GM23338 (cell line): ENCODE measurements at regions not wholly inside any gene's neighbourhood (a gene's known extent, or its start where the extent isn't known, plus 50 kb on each side); places are given as distances from the start of the nearest gene placed in this dataset.
A peak's percentile ranks its signal among the peaks of the same experiment; 100 is the strongest.

Experiments
- ATAC-seq: fragments of 200-7000 bp; cut with Tn5 transposase; 3 replicates; pipeline ENCODE4 v1.9.1; 2020
- DNase-seq: peaks from one replicate; pipeline ENCODE4 v3.0.0-alpha.2; 2015; ENCODE audit warnings: low spot score
- H2AFZ ChIP-seq: fragments of 200-600 bp; sonication (generic); 2 replicates; pipeline ENCODE4 v1.8.0; 2016; ENCODE audit warnings: antibody characterized with exemption, mild to moderate bottlenecking, moderate library complexity
- H3F3A ChIP-seq: fragments of 200-600 bp; sonication (generic); replicated peaks from 2 replicates; pipeline ENCODE4 v1.8.0; 2017; ENCODE audit warnings: antibody characterized with exemption, mixed run types, low read depth
- H3K27ac ChIP-seq: fragments of 200-600 bp; sonication (generic); 2 replicates; pipeline ENCODE4 v1.6.1; 2016; ENCODE audit warnings: low read depth
- H3K27me3 ChIP-seq: fragments of 200-600 bp; sonication (generic); 2 replicates; pipeline ENCODE4 v1.8.0; 2016; ENCODE audit warnings: mild to moderate bottlenecking, mixed run types, moderate library complexity; ENCODE audit not compliant: insufficient read depth
- H3K36me3 ChIP-seq: fragments of 200-600 bp; sonication (generic); 2 replicates; pipeline ENCODE4 v1.8.0; 2016; ENCODE audit warnings: mild to moderate bottlenecking; ENCODE audit not compliant: insufficient read depth
- H3K4me1 ChIP-seq: fragments of 200-600 bp; sonication (generic); 2 replicates; pipeline ENCODE4 v1.8.0; 2016; ENCODE audit warnings: mild to moderate bottlenecking, moderate library complexity; ENCODE audit not compliant: insufficient read depth
- H3K4me2 ChIP-seq: fragments of 200-600 bp; sonication (generic); 2 replicates; pipeline ENCODE4 v1.7.1; 2017; ENCODE audit warnings: mixed run types
- H3K4me3 ChIP-seq: fragments of 200-600 bp; sonication (generic); 2 replicates; pipeline ENCODE4 v1.6.1; 2016; ENCODE audit warnings: mixed run types
- H3K79me2 ChIP-seq: fragments of 200-600 bp; sonication (generic); replicated peaks from 2 replicates; pipeline ENCODE4 v1.8.0; 2017; ENCODE audit warnings: mild to moderate bottlenecking; ENCODE audit not compliant: insufficient read depth
- H3K9me2 ChIP-seq: fragments of 200-600 bp; sonication (generic); 2 replicates; pipeline ENCODE4 v1.8.0; 2017; ENCODE audit not compliant: insufficient read depth
- H4K20me1 ChIP-seq: fragments of 200-600 bp; sonication (generic); replicated peaks from 2 replicates; pipeline ENCODE4 v1.8.0; 2017; ENCODE audit warnings: mild to moderate bottlenecking; ENCODE audit not compliant: insufficient read depth
- H3K27ac Mint-ChIP-seq: 2 replicates; pipeline ENCODE4 v1.8.0; 2020; ENCODE audit warnings: inconsistent platforms, mild to moderate bottlenecking, moderate library complexity, mixed read lengths
- H3K27me3 Mint-ChIP-seq: 3 replicates; pipeline ENCODE4 v1.8.0; 2022; ENCODE audit warnings: low read depth, mild to moderate bottlenecking, moderate library complexity, mixed read lengths, inconsistent platforms; ENCODE audit not compliant: insufficient read depth, poor library complexity
- H3K36me3 Mint-ChIP-seq: 3 replicates; pipeline ENCODE4 v1.8.0; 2021; ENCODE audit warnings: low read depth, mild to moderate bottlenecking, inconsistent platforms, moderate library complexity, mixed read lengths
- H3K4me1 Mint-ChIP-seq: 3 replicates; pipeline ENCODE4 v1.8.0; 2020; ENCODE audit warnings: mild to moderate bottlenecking, inconsistent platforms, mixed read lengths
- H3K4me3 Mint-ChIP-seq: 3 replicates; pipeline ENCODE4 v1.8.0; 2021; ENCODE audit warnings: moderate library complexity, mild to moderate bottlenecking, inconsistent platforms, mixed read lengths
- H3K9me3 Mint-ChIP-seq: 3 replicates; pipeline ENCODE4 v1.8.0; 2020; ENCODE audit warnings: moderate library complexity, mild to moderate bottlenecking, inconsistent platforms, mixed read lengths
- CREB1 ChIP-seq: fragments of 250-450 bp; sonication (Bioruptor Pico); IDR thresholded peaks from 2 replicates; pipeline ENCODE4 v1.5.0; 2020; ENCODE audit warnings: low read depth, mild to moderate bottlenecking, moderate library complexity
- CTCF ChIP-seq, 2 experiments: fragments of 200-600 bp in 1 of 2; sonication (generic) in 1 of 2; conservative IDR thresholded peaks; 2 replicates each; pipeline versions ENCODE4 v1.5.1 to v1.6.1; 2016 to 2017; ENCODE audit warnings: antibody characterized with exemption in 2 of 2, low read depth in 2 of 2, mild to moderate bottlenecking in 2 of 2, moderate library complexity in 1 of 2
- EZH2 ChIP-seq: fragments of 200-600 bp; sonication (generic); IDR thresholded peaks from one replicate; pipeline ENCODE4 v1.8.0; 2017; ENCODE audit warnings: antibody characterized with exemption, mild to moderate bottlenecking, low read depth; ENCODE audit not compliant: unreplicated experiment
- EZH2phosphoT487 ChIP-seq: fragments of 200-600 bp; sonication (generic); IDR thresholded peaks from one replicate; pipeline ENCODE4 v1.8.1; 2018; ENCODE audit warnings: antibody characterized with exemption; ENCODE audit not compliant: unreplicated experiment
- REST ChIP-seq: IDR thresholded peaks from one replicate; pipeline ENCODE4 v1.6.1; 2018; ENCODE audit warnings: antibody characterized with exemption; ENCODE audit not compliant: unreplicated experiment
- ZNF331 ChIP-seq: fragments of 250-450 bp; sonication (Bioruptor Pico); IDR thresholded peaks from 2 replicates; pipeline ENCODE4 v1.5.0; 2020; ENCODE audit warnings: low read depth, mild to moderate bottlenecking, moderate library complexity

GRCh38 chr4:102165584-102165983 is 179.7 kb downstream of the SLC39A8 start:
- H3K4me3 ChIP-seq = no peak overlapping the region
- peak; percentile 37; the same call in 1 of the 3 replicates for ATAC-seq
- 0 out of 2 replicates have a peak, but pooled peaks cover 4% of the 10 kb centered on the region for H3K9me2 ChIP-seq
- TF ChIP-seq EZH2 (no peak), CTCF (conservative IDR thresholded peaks at IDR 0.05; ENCODE audit: low read depth in 2 of 2) (peak; percentile 9 to 60; a peak in 2 of 4 replicates)
- H3K27ac ChIP-seq = no peak overlapping the region
- no peaks in the 10 kb centered on the region for H3K27me3 Mint-ChIP-seq
- 0 out of 2 replicates have a peak overlapping the region, but pooled peaks have one; percentile 23 for H2AFZ ChIP-seq
- H3K9me3 Mint-ChIP-seq = peaks cover 9% of the 10 kb centered on the region; the same call in 2 of the 3 replicates
- H3K79me2 ChIP-seq = no peaks in the 10 kb centered on the region
- no peaks in the 10 kb centered on the region for H4K20me1 ChIP-seq
- H3K36me3 ChIP-seq = no peaks in the 10 kb centered on the region
- H3K4me2 ChIP-seq = no peak overlapping the region
- peak; percentile 14 for DNase-seq
- H3K27me3 ChIP-seq = no peaks in the 10 kb centered on the region
- H3K4me1 Mint-ChIP-seq = peaks cover 8% of the 10 kb centered on the region; the same call in 2 of the 3 replicates
- H3K4me3 Mint-ChIP-seq = no peak overlapping the region
- no peak overlapping the region for H3K27ac Mint-ChIP-seq
- H3K4me1 ChIP-seq = no peaks in the 10 kb centered on the region
- H3F3A ChIP-seq = no peaks in the 10 kb centered on the region
- H3K36me3 Mint-ChIP-seq = peaks cover 11% of the 10 kb centered on the region; the same call in 2 of the 3 replicates

- no peak overlapping the region for H3K27ac ChIP-seq
- no peaks in the 10 kb centered on the region for H3K79me2 ChIP-seq
- Mint-ChIP-seq H3K27ac (no peak overlapping the region), H3K4me3 (no peak overlapping the region), H3K36me3 (peaks cover 11% of the 10 kb centered on the region; the same call in 2 of the 3 replicates), H3K9me3 (peaks cover 9% of the 10 kb centered on the region; the same call in 2 of the 3 replicates), H3K4me1 (no peaks in the 10 kb centered on the region), H3K27me3 (no peaks in the 10 kb centered on the region)
- no peak overlapping the region for H2AFZ ChIP-seq
- H3K4me1 ChIP-seq = no peaks in the 10 kb centered on the region
- H3K36me3 ChIP-seq = no peaks in the 10 kb centered on the region
- no peak overlapping the region for H3K4me2 ChIP-seq
- H3K27me3 ChIP-seq = no peaks in the 10 kb centered on the region
- H3F3A ChIP-seq = no peaks in the 10 kb centered on the region
- ATAC-seq (no peak), DNase-seq (no peak)
- 0 out of 2 replicates have a peak, but pooled peaks cover 4% of the 10 kb centered on the region for H3K9me2 ChIP-seq
- H4K20me1 ChIP-seq = no peaks in the 10 kb centered on the region
- no peak for TF ChIP-seq EZH2
- TF ChIP-seq EZH2phosphoT487 = no peak
- TF ChIP-seq CREB1 (CRISPR knock-in tag) = no peak
- no peak for TF ChIP-seq ZNF331 (CRISPR knock-in tag)
- TF ChIP-seq REST = no peak
- H3K4me3 ChIP-seq = no peak overlapping the region
Observed at GRCh38 chr4:102163404-102164140, 181.7 kb downstream of the SLC39A8 start.
